ENCODE measurements at regions not wholly inside any gene's neighbourhood (a gene's known extent, or its start where the extent isn't known, plus 50 kb on each side); places are given as distances from the start of the nearest gene placed in this dataset.
"Not testable (repeated sequence)": the region's sequence is repeated elsewhere in the genome, so short reads cannot be mapped to it uniquely, and the experiment has no call there.

GRCh38 chr18:52156166-52156565, 183.8 kb upstream of the DCC start:
- Histone ChIP-seq H3K9me3 (ENCODE audit: control insufficient read depth in 1 of 2, insufficient read depth in 1 of 2, low read length in 2 of 2) (peaks cover 0 to 4% of the 10 kb centered on the region in 2 experiments), H3K4me3 (ENCODE audit: low read length) (no peak overlapping the region), H3K27ac (ENCODE audit: low read depth in 1 of 2, low read length in 2 of 2) (no peak overlapping the region), H3K36me3 (ENCODE audit: insufficient read depth, low read length) (no peaks in the 10 kb centered on the region), H3K27me3 (ENCODE audit: control insufficient read depth in 1 of 2, insufficient read depth in 2 of 2, low read length in 2 of 2) (no peaks in the 10 kb centered on the region), H3K4me1 (ENCODE audit: insufficient read depth, low read length) (no peaks in the 10 kb centered on the region)
- Mint-ChIP-seq H3K4me1 (ENCODE audit: low read depth) (no peaks in the 10 kb centered on the region), H3K9me3 (no peaks in the 10 kb centered on the region), H3K36me3 (ENCODE audit: low read depth) (no peaks in the 10 kb centered on the region), H3K27ac (no peak overlapping the region), H3K4me3 (no peak overlapping the region), H3K27me3 (no peaks in the 10 kb centered on the region)
- ATAC-seq (ENCODE audit: poor library complexity) (no peak), DNase-seq (no peak)
- POLR2A ChIA-PET: no interaction called here
- intact Hi-C loops (cut with DNase I, micrococcal nuclease): no loop called here
- TF ChIP-seq, protein P1, sequence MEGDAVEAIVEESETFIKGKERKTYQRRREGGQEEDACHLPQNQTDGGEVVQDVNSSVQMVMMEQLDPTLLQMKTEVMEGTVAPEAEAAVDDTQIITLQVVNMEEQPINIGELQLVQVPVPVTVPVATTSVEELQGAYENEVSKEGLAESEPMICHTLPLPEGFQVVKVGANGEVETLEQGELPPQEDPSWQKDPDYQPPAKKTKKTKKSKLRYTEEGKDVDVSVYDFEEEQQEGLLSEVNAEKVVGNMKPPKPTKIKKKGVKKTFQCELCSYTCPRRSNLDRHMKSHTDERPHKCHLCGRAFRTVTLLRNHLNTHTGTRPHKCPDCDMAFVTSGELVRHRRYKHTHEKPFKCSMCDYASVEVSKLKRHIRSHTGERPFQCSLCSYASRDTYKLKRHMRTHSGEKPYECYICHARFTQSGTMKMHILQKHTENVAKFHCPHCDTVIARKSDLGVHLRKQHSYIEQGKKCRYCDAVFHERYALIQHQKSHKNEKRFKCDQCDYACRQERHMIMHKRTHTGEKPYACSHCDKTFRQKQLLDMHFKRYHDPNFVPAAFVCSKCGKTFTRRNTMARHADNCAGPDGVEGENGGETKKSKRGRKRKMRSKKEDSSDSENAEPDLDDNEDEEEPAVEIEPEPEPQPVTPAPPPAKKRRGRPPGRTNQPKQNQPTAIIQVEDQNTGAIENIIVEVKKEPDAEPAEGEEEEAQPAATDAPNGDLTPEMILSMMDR (IDR thresholded peaks at IDR 0.05): no peak
- CTCF ChIA-PET: no interaction called here

DNA sequence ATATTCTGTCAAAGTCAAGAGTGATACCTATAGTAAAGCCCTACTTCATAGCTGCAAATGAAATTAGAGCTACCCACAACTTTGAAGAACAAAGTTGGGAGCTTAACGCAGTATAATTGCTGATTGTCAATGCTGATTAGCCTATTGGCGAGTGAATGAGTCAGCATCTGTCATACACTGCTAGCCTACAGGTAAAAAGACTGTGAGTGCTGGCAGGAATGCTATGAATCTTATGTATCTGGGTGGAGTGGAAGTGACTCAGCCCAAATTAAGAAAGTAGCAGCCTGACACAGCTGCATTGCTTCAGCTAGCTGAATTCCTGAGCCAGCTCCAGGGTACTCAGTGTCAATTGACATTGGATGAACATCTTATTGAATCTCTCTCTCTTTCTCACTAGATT, 179.4 kb upstream of the DCC start:
- ChIA-PET CTCF (no interaction called here), POLR2A (no interaction called here)
- Histone ChIP-seq H3K9me3 (ENCODE audit: control insufficient read depth in 1 of 2, insufficient read depth in 1 of 2, low read length in 2 of 2) (peaks cover 0 to 9% of the 10 kb centered on the region in 2 experiments), H3K27ac (ENCODE audit: low read depth in 1 of 2, low read length in 2 of 2) (no peak overlapping the region), H3K36me3 (ENCODE audit: insufficient read depth, low read length) (no peaks in the 10 kb centered on the region), H3K4me1 (ENCODE audit: insufficient read depth, low read length) (no peaks in the 10 kb centered on the region), H3K27me3 (ENCODE audit: control insufficient read depth in 1 of 2, insufficient read depth in 2 of 2, low read length in 2 of 2) (no peaks in the 10 kb centered on the region), H3K4me3 (ENCODE audit: low read length) (no peak overlapping the region)
- H3K9me3 Mint-ChIP-seq: peaks cover 12% of the 10 kb centered on the region
- intact Hi-C loops (cut with DNase I, micrococcal nuclease): no loop called here
- H3K4me3 Mint-ChIP-seq: no peak overlapping the region
- no peaks in the 10 kb centered on the region for H3K4me1 Mint-ChIP-seq (ENCODE audit: low read depth)
- TF ChIP-seq, protein P1 (IDR thresholded peaks at IDR 0.05): no peak
- no peaks in the 10 kb centered on the region for H3K27me3 Mint-ChIP-seq
- ATAC-seq (ENCODE audit: poor library complexity) (no peak), DNase-seq (no peak)
- no peak overlapping the region for H3K27ac Mint-ChIP-seq
- H3K36me3 Mint-ChIP-seq (ENCODE audit: low read depth): no peaks in the 10 kb centered on the region

DNA sequence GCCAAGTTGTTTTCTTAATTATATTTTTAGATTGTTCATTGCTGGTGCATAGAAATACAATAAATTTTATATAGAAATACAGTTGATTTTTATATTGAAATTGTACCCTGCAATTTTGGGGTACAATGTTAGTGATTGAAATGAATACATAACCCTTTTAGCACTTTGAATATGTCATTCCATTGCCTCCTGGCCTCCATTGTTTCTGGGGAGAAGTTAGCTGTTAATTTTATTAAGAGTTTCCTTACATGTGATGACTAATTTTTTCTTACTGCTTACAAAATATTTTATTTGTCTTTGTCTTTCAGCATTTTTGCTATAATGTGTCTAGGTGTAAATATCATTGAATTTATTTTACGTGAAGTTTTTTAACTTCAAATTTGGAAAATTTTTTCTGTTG, 176.5 kb upstream of the DCC start:
- no peaks in the 10 kb centered on the region for H3K4me1 Mint-ChIP-seq (ENCODE audit: low read depth)
- ChIA-PET CTCF (no interaction called here), POLR2A (no interaction called here)
- peaks cover 0 to 9% of the 10 kb centered on the region in 2 experiments for H3K9me3 ChIP-seq (ENCODE audit: control insufficient read depth in 1 of 2, insufficient read depth in 1 of 2, low read length in 2 of 2)
- DNase-seq: no peak
- no peaks in the 10 kb centered on the region for H3K36me3 Mint-ChIP-seq (ENCODE audit: low read depth)
- H3K27me3 Mint-ChIP-seq: no peaks in the 10 kb centered on the region
- no peak for ATAC-seq (ENCODE audit: poor library complexity)
- peaks cover 12% of the 10 kb centered on the region for H3K9me3 Mint-ChIP-seq
- H3K4me3 Mint-ChIP-seq: no peak overlapping the region
- no peak overlapping the region for H3K27ac ChIP-seq (ENCODE audit: low read depth in 1 of 2, low read length in 2 of 2)
- H3K36me3 ChIP-seq (ENCODE audit: insufficient read depth, low read length): no peaks in the 10 kb centered on the region
- intact Hi-C loops (cut with DNase I, micrococcal nuclease): no loop called here
- H3K4me1 ChIP-seq (ENCODE audit: insufficient read depth, low read length): no peaks in the 10 kb centered on the region
- H3K27me3 ChIP-seq (ENCODE audit: control insufficient read depth in 1 of 2, insufficient read depth in 2 of 2, low read length in 2 of 2): no peaks in the 10 kb centered on the region
- H3K4me3 ChIP-seq (ENCODE audit: low read length): no peak overlapping the region
- H3K27ac Mint-ChIP-seq: no peak overlapping the region
- TF ChIP-seq, protein P1 (IDR thresholded peaks at IDR 0.05): no peak

GRCh38 chr18:52168131-52168530, 171.9 kb upstream of the DCC start:
- H3K4me1 ChIP-seq (ENCODE audit: insufficient read depth, low read length); H3K4me1 Mint-ChIP-seq (ENCODE audit: low read depth); DNase-seq; POLR2A ChIA-PET; H3K4me3 Mint-ChIP-seq; ATAC-seq (ENCODE audit: poor library complexity); CTCF ChIA-PET; H3K27ac ChIP-seq (ENCODE audit: low read depth in 1 of 2, low read length in 2 of 2); H3K4me3 ChIP-seq (ENCODE audit: low read length); H3K9me3 Mint-ChIP-seq; intact Hi-C loops (cut with DNase I, micrococcal nuclease); H3K36me3 Mint-ChIP-seq (ENCODE audit: low read depth); H3K27ac Mint-ChIP-seq; H3K36me3 ChIP-seq (ENCODE audit: insufficient read depth, low read length); H3K27me3 Mint-ChIP-seq; H3K27me3 ChIP-seq (ENCODE audit: control insufficient read depth in 1 of 2, insufficient read depth in 2 of 2, low read length in 2 of 2): not testable (repeated sequence)
- peaks cover 0 to 10% of the 10 kb centered on the region in 2 experiments for H3K9me3 ChIP-seq (ENCODE audit: control insufficient read depth in 1 of 2, insufficient read depth in 1 of 2, low read length in 2 of 2)

All from CD4-positive, alpha-beta T cell (primary cell).